ENCODE measurements at regions not wholly inside any gene's neighbourhood (a gene's known extent, or its start where the extent isn't known, plus 50 kb on each side); places are given as distances from the start of the nearest gene placed in this dataset.

- Histone ChIP-seq H3K27ac (no peak overlapping the region), H3K36me3 (no peaks in the 10 kb centered on the region), H3K27me3 (no peaks in the 10 kb centered on the region), H3K4me1 (no peaks in the 10 kb centered on the region), H3K4me3 (no peak overlapping the region), H3K9me3 (no peaks in the 10 kb centered on the region)
- DNase-seq (no peak), ATAC-seq (no peak)
- intact Hi-C loops (cut with DNase I) = no loop called here
- no peak for TF ChIP-seq CTCF (IDR thresholded peaks at IDR 0.05)
Observed at GRCh38 chr9:120261419-120261818, 318.5 kb downstream of the CDK5RAP2 start.

DNA sequence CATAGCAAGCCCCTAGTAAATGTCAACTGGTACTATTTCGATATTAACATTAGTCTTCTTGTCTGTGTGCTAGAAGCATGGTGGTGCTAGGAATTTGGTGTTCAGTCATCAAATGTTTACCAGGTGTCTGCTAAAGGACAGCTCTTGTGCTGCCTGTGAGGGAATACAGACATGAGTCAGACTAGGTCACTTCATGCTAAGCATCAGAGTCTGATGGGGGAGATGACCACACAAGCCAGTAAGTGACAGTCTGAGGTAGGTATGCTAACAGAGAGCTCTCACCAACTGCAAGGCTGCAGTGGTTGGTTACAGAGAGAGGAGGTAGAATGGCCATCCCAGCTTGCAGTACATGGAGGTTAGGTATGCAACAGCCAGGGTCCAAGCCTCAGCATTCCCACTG is 320.9 kb downstream of the CDK5RAP2 start:
- no peak overlapping the region for H3K27ac ChIP-seq
- H3K4me1 ChIP-seq = no peaks in the 10 kb centered on the region
- intact Hi-C loops (cut with DNase I) = no loop called here
- no peaks in the 10 kb centered on the region for H3K36me3 ChIP-seq
- H3K9me3 ChIP-seq = no peaks in the 10 kb centered on the region
- DNase-seq (no peak), ATAC-seq (no peak)
- no peaks in the 10 kb centered on the region for H3K27me3 ChIP-seq
- H3K4me3 ChIP-seq = no peak overlapping the region
- TF ChIP-seq CTCF (IDR thresholded peaks at IDR 0.05) = no peak

DNA sequence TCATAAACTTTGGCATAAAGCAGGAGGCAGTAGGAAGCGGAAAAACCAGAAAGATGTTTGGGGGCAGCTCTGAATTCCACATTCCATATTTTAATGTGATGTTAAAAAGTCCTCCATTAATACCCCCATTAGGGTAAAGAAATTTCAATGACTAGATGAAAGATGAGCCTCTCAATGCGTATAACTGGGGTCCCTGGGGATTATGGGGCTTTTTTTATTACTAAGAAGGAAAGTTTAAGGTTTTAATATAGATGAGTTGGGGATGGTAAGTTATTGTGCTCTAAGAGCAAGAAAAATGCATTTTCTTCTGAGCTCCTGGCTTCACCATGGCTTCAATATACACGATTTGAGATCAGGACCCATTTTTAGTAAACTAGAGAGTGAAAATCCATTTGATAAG is 321.9 kb downstream of the CDK5RAP2 start:
- Histone ChIP-seq H3K27ac (no peak overlapping the region), H3K4me3 (no peak overlapping the region), H3K27me3 (no peaks in the 10 kb centered on the region), H3K4me1 (no peaks in the 10 kb centered on the region), H3K9me3 (no peaks in the 10 kb centered on the region), H3K36me3 (no peaks in the 10 kb centered on the region)
- ATAC-seq = no peak
- no peak for TF ChIP-seq CTCF (IDR thresholded peaks at IDR 0.05)
- DNase-seq = no peak
- intact Hi-C loops (cut with DNase I) = no loop called here

DNA sequence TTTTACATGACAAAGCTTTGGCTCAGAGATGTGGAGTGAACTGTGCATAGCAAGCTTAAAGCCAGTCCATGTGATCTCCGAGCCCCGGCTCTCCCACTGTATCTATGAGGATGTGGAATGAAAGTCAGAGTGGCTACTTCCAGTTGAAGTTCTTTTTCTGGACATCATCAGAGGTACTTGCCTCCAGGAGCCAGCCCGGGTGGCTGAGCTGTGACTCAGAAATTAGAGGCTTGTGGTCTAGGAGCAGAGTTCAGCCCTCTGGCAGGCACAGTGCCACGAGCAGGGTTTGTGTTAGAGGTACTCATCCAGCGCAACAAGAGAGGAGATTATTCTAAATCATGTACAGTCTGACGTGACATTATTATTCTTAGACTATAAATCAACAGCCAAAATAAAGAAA is 322.5 kb downstream of the CDK5RAP2 start:
- ATAC-seq (no peak), DNase-seq (no peak)
- no peak overlapping the region for H3K27ac ChIP-seq
- H3K27me3 ChIP-seq = no peaks in the 10 kb centered on the region
- intact Hi-C loops (cut with DNase I) = no loop called here
- no peak for TF ChIP-seq CTCF (IDR thresholded peaks at IDR 0.05)
- no peaks in the 10 kb centered on the region for H3K9me3 ChIP-seq
- H3K4me3 ChIP-seq = no peak overlapping the region
- no peaks in the 10 kb centered on the region for H3K4me1 ChIP-seq
- H3K36me3 ChIP-seq = no peaks in the 10 kb centered on the region

GRCh38 chr9:120256146-120256545 is 323.8 kb downstream of the CDK5RAP2 start:
- ATAC-seq (no peak), DNase-seq (no peak)
- intact Hi-C loops (cut with DNase I) = no loop called here
- no peak overlapping the region for H3K27ac ChIP-seq
- H3K4me3 ChIP-seq = no peak overlapping the region
- no peaks in the 10 kb centered on the region for H3K4me1 ChIP-seq
- H3K9me3 ChIP-seq = no peaks in the 10 kb centered on the region
- no peaks in the 10 kb centered on the region for H3K27me3 ChIP-seq
- H3K36me3 ChIP-seq = no peaks in the 10 kb centered on the region
- TF ChIP-seq CTCF (IDR thresholded peaks at IDR 0.05) = no peak

- H3K27me3 ChIP-seq = no peaks in the 10 kb centered on the region
- TF ChIP-seq CTCF (IDR thresholded peaks at IDR 0.05) = no peak
- H3K4me3 ChIP-seq = no peak overlapping the region
- no peaks in the 10 kb centered on the region for H3K36me3 ChIP-seq
- DNase-seq (no peak), ATAC-seq (no peak)
- H3K4me1 ChIP-seq = no peaks in the 10 kb centered on the region
- intact Hi-C loops (cut with DNase I) = no loop called here
- H3K27ac ChIP-seq = no peak overlapping the region
- H3K9me3 ChIP-seq = no peaks in the 10 kb centered on the region
Observed at GRCh38 chr9:120252248-120252647, 327.7 kb downstream of the CDK5RAP2 start.
